Activated T-helper 1 cell treated with anti-CD3 and anti-CD28 coated beads, Interleukin-12 subunit alpha, Interleukin-12 subunit beta, Interleukin-2, Interleukin-4 antibody, amounts not matched to agents 30 ng/mL and 10 ng/mL and 1 ng/mL, durations not matched to agents 14 hours and 24 hours and 36 hours (primary cell): ENCODE measurements at regions not wholly inside any gene's neighbourhood (a gene's known extent, or its start where the extent isn't known, plus 50 kb on each side); places are given as distances from the start of the nearest gene placed in this dataset.

ENCODE experiments used
- DNase-seq: peaks from one replicate; pipeline ENCODE4 v3.0.0; 2021; ENCODE audit warnings: low spot score
- H3K27ac Mint-ChIP-seq: one replicate; pipeline ENCODE4 v1.8.0; 2021; ENCODE audit warnings: mild to moderate bottlenecking, mixed read lengths
- H3K27me3 Mint-ChIP-seq: one replicate; pipeline ENCODE4 v1.8.0; 2022; ENCODE audit warnings: mild to moderate bottlenecking, moderate library complexity, mixed read lengths; ENCODE audit not compliant: insufficient read depth
- H3K36me3 Mint-ChIP-seq: one replicate; pipeline ENCODE4 v1.8.0; 2021; ENCODE audit warnings: low read depth, mixed read lengths
- H3K4me1 Mint-ChIP-seq: one replicate; pipeline ENCODE4 v1.8.0; 2021; ENCODE audit warnings: low read depth, mixed read lengths
- H3K4me3 Mint-ChIP-seq: one replicate; pipeline ENCODE4 v1.8.0; 2021; ENCODE audit warnings: mild to moderate bottlenecking, moderate library complexity, mixed read lengths
- H3K9me3 Mint-ChIP-seq: one replicate; pipeline ENCODE4 v1.8.0; 2021; ENCODE audit warnings: mixed read lengths
- intact Hi-C: fragments of 100-400 bp; cut with micrococcal nuclease; formaldehyde crosslinking; loops from one replicate; pipeline ENCODE4 v1.15.1; 2024

DNA sequence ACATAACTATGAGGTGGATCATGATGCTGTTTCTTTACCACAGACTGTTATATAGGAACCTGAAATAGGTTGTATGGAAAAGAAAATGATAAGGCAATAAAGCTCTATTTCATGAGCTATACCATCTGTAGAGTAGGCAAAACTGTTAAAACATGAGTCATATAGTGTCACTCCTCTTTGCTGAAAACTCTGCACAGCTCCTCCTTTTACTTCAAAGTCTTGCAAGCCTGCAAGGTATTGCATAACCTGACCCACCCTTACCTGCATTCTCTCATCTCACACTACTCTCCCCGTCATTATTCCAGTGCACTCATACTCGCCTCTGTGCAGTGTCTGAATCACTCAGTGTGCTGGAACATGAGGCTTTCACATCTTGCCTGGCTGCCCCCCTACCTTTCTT is 790.1 kb downstream of the EFNA5 start:
- Mint-ChIP-seq H3K4me1 (no peaks in the 10 kb centered on the region), H3K27me3 (no peaks in the 10 kb centered on the region), H3K36me3 (no peaks in the 10 kb centered on the region), H3K4me3 (no peak overlapping the region), H3K27ac (no peak overlapping the region), H3K9me3 (no peaks in the 10 kb centered on the region)
- intact Hi-C loops, result no loop called here
- no peak for DNase-seq

GRCh38 chr5:106877881-106878280 is 792.9 kb downstream of the EFNA5 start:
- H3K4me1 Mint-ChIP-seq, result no peaks in the 10 kb centered on the region
- H3K27ac Mint-ChIP-seq, result no peak overlapping the region
- no peak for DNase-seq
- H3K36me3 Mint-ChIP-seq, result no peaks in the 10 kb centered on the region
- H3K27me3 Mint-ChIP-seq, result no peaks in the 10 kb centered on the region
- intact Hi-C loops, result no loop called here
- no peaks in the 10 kb centered on the region for H3K9me3 Mint-ChIP-seq
- no peak overlapping the region for H3K4me3 Mint-ChIP-seq

DNA sequence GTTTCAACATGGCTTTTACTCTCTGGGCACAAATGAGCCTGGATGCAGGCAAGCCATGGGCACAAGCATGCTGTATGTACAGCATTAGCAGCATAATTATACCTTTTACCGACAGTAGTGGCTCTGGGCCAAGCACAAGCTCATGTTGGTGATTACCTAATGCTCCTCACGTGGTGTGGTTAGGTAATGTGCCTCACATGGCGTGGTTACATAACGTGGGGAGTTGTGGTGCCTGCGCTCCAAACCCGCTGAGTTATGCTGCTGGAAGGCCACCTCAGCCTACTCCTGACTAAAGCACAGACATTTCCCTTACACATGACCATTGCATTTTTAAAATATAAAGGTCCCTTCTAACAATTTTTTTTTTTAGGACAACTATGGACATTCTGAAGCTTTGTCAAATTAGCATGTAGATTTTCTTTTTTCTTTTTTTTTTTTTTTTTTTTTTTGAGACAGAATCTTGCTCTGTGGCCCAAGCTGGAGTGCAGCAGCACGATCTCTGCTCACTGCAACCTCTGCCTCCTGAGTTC is 794.0 kb downstream of the EFNA5 start:
- intact Hi-C loops, result no loop called here
- H3K4me1 Mint-ChIP-seq, result no peaks in the 10 kb centered on the region
- no peak overlapping the region for H3K4me3 Mint-ChIP-seq
- no peaks in the 10 kb centered on the region for H3K27me3 Mint-ChIP-seq
- H3K27ac Mint-ChIP-seq, result no peak overlapping the region
- DNase-seq, result no peak
- H3K9me3 Mint-ChIP-seq, result no peaks in the 10 kb centered on the region
- no peaks in the 10 kb centered on the region for H3K36me3 Mint-ChIP-seq

- no peak for DNase-seq
- H3K27ac Mint-ChIP-seq, result no peak overlapping the region
- no peaks in the 10 kb centered on the region for H3K36me3 Mint-ChIP-seq
- H3K4me1 Mint-ChIP-seq, result no peaks in the 10 kb centered on the region
- no peaks in the 10 kb centered on the region for H3K27me3 Mint-ChIP-seq
- intact Hi-C loops, result no loop called here
- H3K9me3 Mint-ChIP-seq, result no peaks in the 10 kb centered on the region
- no peak overlapping the region for H3K4me3 Mint-ChIP-seq
Observed at GRCh38 chr5:106876298-106876622, 794.5 kb downstream of the EFNA5 start.

GRCh38 chr5:106875591-106876297 is 795.0 kb downstream of the EFNA5 start:
- H3K27me3 Mint-ChIP-seq, result no peaks in the 10 kb centered on the region
- DNase-seq, result no peak
- no peak overlapping the region for H3K27ac Mint-ChIP-seq
- no peak overlapping the region for H3K4me3 Mint-ChIP-seq
- intact Hi-C loops, result no loop called here
- H3K9me3 Mint-ChIP-seq, result no peaks in the 10 kb centered on the region
- H3K36me3 Mint-ChIP-seq, result no peaks in the 10 kb centered on the region
- no peaks in the 10 kb centered on the region for H3K4me1 Mint-ChIP-seq

- intact Hi-C loops, result no loop called here
- no peaks in the 10 kb centered on the region for H3K4me1 Mint-ChIP-seq
- no peak for DNase-seq
- no peaks in the 10 kb centered on the region for H3K36me3 Mint-ChIP-seq
- H3K27me3 Mint-ChIP-seq, result no peaks in the 10 kb centered on the region
- no peak overlapping the region for H3K4me3 Mint-ChIP-seq
- H3K27ac Mint-ChIP-seq, result no peak overlapping the region
- no peaks in the 10 kb centered on the region for H3K9me3 Mint-ChIP-seq
Observed at GRCh38 chr5:106874974-106875373, 795.8 kb downstream of the EFNA5 start.

- Mint-ChIP-seq H3K4me1 (no peaks in the 10 kb centered on the region), H3K27ac (no peak overlapping the region), H3K36me3 (no peaks in the 10 kb centered on the region), H3K9me3 (no peaks in the 10 kb centered on the region), H3K27me3 (no peaks in the 10 kb centered on the region), H3K4me3 (no peak overlapping the region)
- intact Hi-C loops, result no loop called here
- DNase-seq, result no peak
Observed at GRCh38 chr5:106874531-106874930, 796.2 kb downstream of the EFNA5 start.

GRCh38 chr5:106873568-106873967 is 797.2 kb downstream of the EFNA5 start:
- Mint-ChIP-seq H3K4me1 (no peaks in the 10 kb centered on the region), H3K9me3 (no peaks in the 10 kb centered on the region), H3K36me3 (no peaks in the 10 kb centered on the region), H3K27ac (no peak overlapping the region), H3K27me3 (no peaks in the 10 kb centered on the region), H3K4me3 (no peak overlapping the region)
- intact Hi-C loops, result no loop called here
- DNase-seq, result no peak

GRCh38 chr5:106865279-106865678 is 805.5 kb downstream of the EFNA5 start:
- H3K27me3 Mint-ChIP-seq, result no peaks in the 10 kb centered on the region
- intact Hi-C loops, result no loop called here
- no peak overlapping the region for H3K27ac Mint-ChIP-seq
- H3K9me3 Mint-ChIP-seq, result no peaks in the 10 kb centered on the region
- H3K36me3 Mint-ChIP-seq, result no peaks in the 10 kb centered on the region
- H3K4me3 Mint-ChIP-seq, result no peak overlapping the region
- H3K4me1 Mint-ChIP-seq, result no peaks in the 10 kb centered on the region
- DNase-seq, result no peak

DNA sequence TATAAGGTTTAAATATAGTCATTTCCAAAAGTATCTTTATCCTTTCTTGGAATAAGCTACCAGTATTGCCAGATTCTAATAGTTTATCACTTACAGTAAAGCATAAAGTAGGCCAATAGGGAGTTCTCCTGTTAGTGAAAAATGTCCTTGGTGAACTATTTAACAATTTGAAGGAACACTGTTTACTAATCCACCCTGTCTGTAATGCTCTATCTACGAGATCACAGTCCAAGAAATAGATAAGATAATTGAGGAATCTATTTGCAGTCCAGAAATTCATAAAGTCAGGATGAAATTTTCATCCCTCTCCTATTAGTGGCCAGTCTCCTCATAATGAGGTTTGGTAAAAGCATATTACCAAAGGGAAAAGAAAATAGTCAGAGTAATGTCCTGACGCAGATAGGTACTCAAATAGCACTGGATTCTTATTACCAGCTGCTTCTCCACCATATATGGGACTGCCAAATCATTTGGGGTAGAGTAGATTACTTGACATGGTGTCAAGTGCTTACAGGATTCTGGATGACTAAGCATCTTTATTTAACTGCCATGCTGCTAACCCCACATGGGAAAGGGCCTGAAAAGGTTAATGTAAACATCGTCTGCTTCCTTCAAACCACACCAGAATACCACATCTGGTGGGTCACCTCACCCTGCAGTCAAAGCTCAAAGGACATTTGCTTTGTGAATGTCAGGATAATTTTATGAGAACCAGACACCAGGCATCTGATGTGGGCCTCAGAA is 808.1 kb downstream of the EFNA5 start:
- Mint-ChIP-seq H3K27ac (no peak overlapping the region), H3K4me1 (no peaks in the 10 kb centered on the region), H3K4me3 (no peak overlapping the region), H3K9me3 (no peaks in the 10 kb centered on the region), H3K36me3 (no peaks in the 10 kb centered on the region), H3K27me3 (no peaks in the 10 kb centered on the region)
- no peak for DNase-seq
- intact Hi-C loops, result no loop called here

GRCh38 chr5:106860398-106861044 is 810.2 kb downstream of the EFNA5 start:
- Mint-ChIP-seq H3K4me3 (no peak overlapping the region), H3K9me3 (no peaks in the 10 kb centered on the region), H3K27me3 (no peaks in the 10 kb centered on the region), H3K27ac (no peak overlapping the region), H3K36me3 (no peaks in the 10 kb centered on the region), H3K4me1 (no peaks in the 10 kb centered on the region)
- intact Hi-C loops, result no loop called here
- no peak for DNase-seq

- Mint-ChIP-seq H3K36me3 (no peaks in the 10 kb centered on the region), H3K9me3 (no peaks in the 10 kb centered on the region), H3K4me3 (no peak overlapping the region), H3K27me3 (no peaks in the 10 kb centered on the region), H3K27ac (no peak overlapping the region), H3K4me1 (no peaks in the 10 kb centered on the region)
- intact Hi-C loops, result no loop called here
- no peak for DNase-seq
Observed at GRCh38 chr5:106858616-106859015, 812.1 kb downstream of the EFNA5 start.

DNA sequence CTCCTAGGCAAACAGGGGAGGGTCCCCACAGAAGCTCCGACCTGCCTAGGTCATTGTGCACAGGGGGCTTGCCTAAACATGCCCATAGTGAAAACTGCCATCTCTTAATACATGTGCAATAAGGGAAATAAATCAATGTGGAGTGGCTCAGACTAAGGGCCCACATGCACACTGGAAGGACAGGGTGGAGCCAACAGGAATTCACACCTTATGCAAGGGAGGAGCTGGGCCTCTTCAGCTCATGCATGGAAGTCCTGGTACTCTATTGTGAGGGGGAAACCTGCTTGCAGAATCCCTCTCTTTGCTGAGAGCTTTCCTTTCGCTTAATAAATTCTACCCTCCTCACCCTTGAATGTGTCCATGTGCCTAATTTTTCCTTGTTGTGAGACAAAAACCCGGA is 815.8 kb downstream of the EFNA5 start:
- H3K36me3 Mint-ChIP-seq, result no peaks in the 10 kb centered on the region
- no peak overlapping the region for H3K4me3 Mint-ChIP-seq
- no peak overlapping the region for H3K27ac Mint-ChIP-seq
- no peaks in the 10 kb centered on the region for H3K4me1 Mint-ChIP-seq
- no peak for DNase-seq
- intact Hi-C loops, result no loop called here
- no peaks in the 10 kb centered on the region for H3K9me3 Mint-ChIP-seq
- H3K27me3 Mint-ChIP-seq, result no peaks in the 10 kb centered on the region
